Muscle of leg (tissue), 3 donors: ENCODE measurements at regions not wholly inside any gene's neighbourhood (a gene's known extent, or its start where the extent isn't known, plus 50 kb on each side); places are given as distances from the start of the nearest gene placed in this dataset.

Experiments used
- DNase-seq: peaks from one replicate; pipeline ENCODE4 v3.0.0; 2013
- H3K27ac ChIP-seq: one replicate; pipeline ENCODE4 v1.5.1; 2013; ENCODE audit warnings: mild to moderate bottlenecking, low read length, control low read depth
- H3K27me3 ChIP-seq: one replicate; pipeline ENCODE4 v1.6.1; 2013; ENCODE audit warnings: low read length; ENCODE audit not compliant: control insufficient read depth, insufficient read depth
- H3K36me3 ChIP-seq: one replicate; pipeline ENCODE4 v1.6.1; 2013; ENCODE audit warnings: low read length; ENCODE audit not compliant: control insufficient read depth, insufficient read depth
- H3K4me1 ChIP-seq: one replicate; pipeline ENCODE4 v1.6.1; 2013; ENCODE audit warnings: low read length; ENCODE audit not compliant: control insufficient read depth, insufficient read depth
- H3K4me3 ChIP-seq: one replicate; pipeline ENCODE4 v1.5.1; 2013; ENCODE audit warnings: low read length, control low read depth
- H3K9me3 ChIP-seq: replicated peaks from 2 replicates; pipeline ENCODE4 v1.6.1; 2013; ENCODE audit warnings: low read depth, low read length; ENCODE audit not compliant: control insufficient read depth
- WGBS: methylation state at CpG from one replicate; pipeline ENCODE4 v1.1.5; 2013; ENCODE audit warnings: missing lambda C conversion rate; ENCODE audit not compliant: insufficient coverage; 5-methylcytosine and 5-hydroxymethylcytosine counted together

- WGBS, result no CpG with 5 or more reads among the region's 3 CpGs
- H3K36me3 ChIP-seq, result no peaks in the 10 kb centered on the region
- H3K9me3 ChIP-seq, result no peaks in the 10 kb centered on the region
- peaks cover 4% of the 10 kb centered on the region for H3K4me1 ChIP-seq
- no peaks in the 10 kb centered on the region for H3K27me3 ChIP-seq
- no peak for DNase-seq
- peak overlapping the region; percentile 23 for H3K27ac ChIP-seq
- H3K4me3 ChIP-seq, result no peak overlapping the region
These were observed 90.3 kb upstream of the ZNF438 start for GRCh38 chr10:31121757-31122577.

GRCh38 chr10:31123946-31124345, 92.3 kb upstream of the ZNF438 start:
- 70% methylated on average over 1 of the region's 6 CpGs for WGBS
- H3K4me3 ChIP-seq, result no peak overlapping the region
- no peaks in the 10 kb centered on the region for H3K36me3 ChIP-seq
- DNase-seq, result no peak
- no peaks in the 10 kb centered on the region for H3K27me3 ChIP-seq
- no peak overlapping the region for H3K27ac ChIP-seq
- H3K4me1 ChIP-seq, result peaks cover 4% of the 10 kb centered on the region
- no peaks in the 10 kb centered on the region for H3K9me3 ChIP-seq

GRCh38 chr10:31124852-31125251, 93.2 kb upstream of the ZNF438 start:
- 75% methylated on average over 4 of the region's 5 CpGs for WGBS
- Histone ChIP-seq H3K4me1 (peaks cover 7% of the 10 kb centered on the region), H3K4me3 (no peak overlapping the region), H3K27ac (no peak overlapping the region), H3K36me3 (no peaks in the 10 kb centered on the region), H3K27me3 (no peaks in the 10 kb centered on the region), H3K9me3 (no peaks in the 10 kb centered on the region)
- no peak for DNase-seq

GRCh38 chr10:31125789-31126188, 94.1 kb upstream of the ZNF438 start:
- no peaks in the 10 kb centered on the region for H3K9me3 ChIP-seq
- no peak overlapping the region for H3K4me3 ChIP-seq

GRCh38 chr10:31126593-31126992, 94.9 kb upstream of the ZNF438 start:
- 100% methylated on average over 1 of the region's 2 CpGs for WGBS
- no peak overlapping the region for H3K4me3 ChIP-seq

More at GRCh38 chr10:31125789-31126188, 94.1 kb upstream of the ZNF438 start:
- Histone ChIP-seq H3K27ac (no peak overlapping the region), H3K27me3 (no peaks in the 10 kb centered on the region), H3K36me3 (no peaks in the 10 kb centered on the region), H3K4me1 (peaks cover 7% of the 10 kb centered on the region)
- no peak for DNase-seq

GRCh38 chr10:31128536-31128935, 96.9 kb upstream of the ZNF438 start:
- peaks cover 12% of the 10 kb centered on the region for H3K4me1 ChIP-seq
- H3K27me3 ChIP-seq, result no peaks in the 10 kb centered on the region
- H3K9me3 ChIP-seq, result no peaks in the 10 kb centered on the region
- no peak overlapping the region for H3K4me3 ChIP-seq
- H3K27ac ChIP-seq, result no peak overlapping the region
- no peaks in the 10 kb centered on the region for H3K36me3 ChIP-seq
- DNase-seq, result no peak
- 86% methylated on average over 1 of the region's 2 CpGs for WGBS

More at GRCh38 chr10:31126593-31126992, 94.9 kb upstream of the ZNF438 start:
- no peak overlapping the region for H3K27ac ChIP-seq
- peaks cover 5% of the 10 kb centered on the region for H3K4me1 ChIP-seq
- no peaks in the 10 kb centered on the region for H3K36me3 ChIP-seq
- no peak for DNase-seq
- H3K27me3 ChIP-seq, result no peaks in the 10 kb centered on the region
- H3K9me3 ChIP-seq, result no peaks in the 10 kb centered on the region

- no peak overlapping the region for H3K4me3 ChIP-seq
- H3K36me3 ChIP-seq, result no peaks in the 10 kb centered on the region
These were observed 97.6 kb upstream of the ZNF438 start for GRCh38 chr10:31129271-31129670.

GRCh38 chr10:31129880-31130405, 98.3 kb upstream of the ZNF438 start:
- Histone ChIP-seq H3K4me3 (no peak overlapping the region), H3K27ac (no peak overlapping the region), H3K9me3 (no peaks in the 10 kb centered on the region), H3K36me3 (no peaks in the 10 kb centered on the region), H3K27me3 (no peaks in the 10 kb centered on the region), H3K4me1 (peaks cover 22% of the 10 kb centered on the region)
- WGBS, result 45% methylated on average over 5 of the region's 6 CpGs
- peak; percentile 83 for DNase-seq

More at GRCh38 chr10:31129271-31129670, 97.6 kb upstream of the ZNF438 start:
- Histone ChIP-seq H3K27ac (peak overlapping the region; percentile 32), H3K4me1 (peaks cover 17% of the 10 kb centered on the region), H3K27me3 (no peaks in the 10 kb centered on the region), H3K9me3 (no peaks in the 10 kb centered on the region)
- WGBS, result no CpG with 5 or more reads among the region's 2 CpGs
- DNase-seq, result peak; percentile 89

GRCh38 chr10:31130406-31130805, 98.7 kb upstream of the ZNF438 start:
- no CpG with 5 or more reads among the region's 1 CpG for WGBS
- Histone ChIP-seq H3K27me3 (no peaks in the 10 kb centered on the region), H3K4me3 (no peak overlapping the region), H3K36me3 (no peaks in the 10 kb centered on the region), H3K27ac (no peak overlapping the region), H3K9me3 (no peaks in the 10 kb centered on the region), H3K4me1 (peaks cover 25% of the 10 kb centered on the region)
- peak; percentile 55 for DNase-seq

- H3K27me3 ChIP-seq, result no peaks in the 10 kb centered on the region
- peak; percentile 67 for DNase-seq
- no peak overlapping the region for H3K4me3 ChIP-seq
- no peaks in the 10 kb centered on the region for H3K36me3 ChIP-seq
- WGBS, result no CpG with 5 or more reads among the region's 2 CpGs
- peaks cover 25% of the 10 kb centered on the region for H3K4me1 ChIP-seq
- no peak overlapping the region for H3K27ac ChIP-seq
- H3K9me3 ChIP-seq, result no peaks in the 10 kb centered on the region
These were observed 99.6 kb upstream of the ZNF438 start for GRCh38 chr10:31131251-31131650.
